ENCODE measurements at regions not wholly inside any gene's neighbourhood (a gene's known extent, or its start where the extent isn't known, plus 50 kb on each side); places are given as distances from the start of the nearest gene placed in this dataset.
"Not testable (repeated sequence)": the region's sequence is repeated elsewhere in the genome, so short reads cannot be mapped to it uniquely, and the experiment has no call there.

- Mint-ChIP-seq H3K36me3 (ENCODE audit: low read depth) (no peaks in the 10 kb centered on the region), H3K9me3 (peaks cover 3% of the 10 kb centered on the region), H3K27ac (no peak overlapping the region), H3K4me3 (no peak overlapping the region), H3K4me1 (no peaks in the 10 kb centered on the region), H3K27me3 (no peaks in the 10 kb centered on the region)
- no peak for DNase-seq
- intact Hi-C loops (cut with micrococcal nuclease), result no loop called here
Observed at GRCh38 chr4:34417160-34417559, 1827.2 kb downstream of the ARAP2 start.

- Mint-ChIP-seq H3K9me3 (no peaks in the 10 kb centered on the region), H3K4me1 (no peaks in the 10 kb centered on the region), H3K36me3 (ENCODE audit: low read depth) (no peaks in the 10 kb centered on the region), H3K27me3 (no peaks in the 10 kb centered on the region), H3K4me3 (no peak overlapping the region), H3K27ac (no peak overlapping the region)
- DNase-seq, result no peak
- intact Hi-C loops (cut with micrococcal nuclease), result no loop called here
Observed at GRCh38 chr4:34419871-34420270, 1824.4 kb downstream of the ARAP2 start.

GRCh38 chr4:34422472-34423175 lies 1821.7 kb downstream of the ARAP2 start:
- Mint-ChIP-seq H3K36me3 (ENCODE audit: low read depth) (no peaks in the 10 kb centered on the region), H3K9me3 (no peaks in the 10 kb centered on the region), H3K27me3 (no peaks in the 10 kb centered on the region), H3K27ac (no peak overlapping the region), H3K4me1 (no peaks in the 10 kb centered on the region), H3K4me3 (no peak overlapping the region)
- DNase-seq, result no peak
- intact Hi-C loops (cut with micrococcal nuclease), result no loop called here

- Mint-ChIP-seq H3K27ac (no peak overlapping the region), H3K4me3 (no peak overlapping the region), H3K27me3 (no peaks in the 10 kb centered on the region), H3K4me1 (no peaks in the 10 kb centered on the region), H3K9me3 (no peaks in the 10 kb centered on the region), H3K36me3 (ENCODE audit: low read depth) (no peaks in the 10 kb centered on the region)
- DNase-seq, result no peak
- intact Hi-C loops (cut with micrococcal nuclease), result no loop called here
Observed at GRCh38 chr4:34432706-34433105, 1811.6 kb downstream of the ARAP2 start.

GRCh38 chr4:34434377-34434776 lies 1809.9 kb downstream of the ARAP2 start:
- H3K27ac Mint-ChIP-seq; H3K9me3 Mint-ChIP-seq; H3K4me3 Mint-ChIP-seq; H3K4me1 Mint-ChIP-seq; H3K36me3 Mint-ChIP-seq (ENCODE audit: low read depth); DNase-seq; intact Hi-C loops (cut with micrococcal nuclease); H3K27me3 Mint-ChIP-seq: not testable (repeated sequence)

- no peak overlapping the region for H3K4me3 Mint-ChIP-seq
- intact Hi-C loops (cut with micrococcal nuclease), result no loop called here
Observed at GRCh38 chr4:34464196-34464595, 1780.1 kb downstream of the ARAP2 start.

GRCh38 chr4:34466411-34466810 lies 1777.9 kb downstream of the ARAP2 start:
- Mint-ChIP-seq H3K36me3 (ENCODE audit: low read depth) (no peaks in the 10 kb centered on the region), H3K9me3 (peaks cover 3% of the 10 kb centered on the region), H3K4me3 (no peak overlapping the region), H3K27ac (no peak overlapping the region), H3K4me1 (no peaks in the 10 kb centered on the region), H3K27me3 (no peaks in the 10 kb centered on the region)
- DNase-seq, result no peak
- intact Hi-C loops (cut with micrococcal nuclease), result no loop called here

More at GRCh38 chr4:34464196-34464595, 1780.1 kb downstream of the ARAP2 start:
- Mint-ChIP-seq H3K27ac (no peak overlapping the region), H3K9me3 (peaks cover 6% of the 10 kb centered on the region), H3K27me3 (no peaks in the 10 kb centered on the region), H3K36me3 (ENCODE audit: low read depth) (no peaks in the 10 kb centered on the region), H3K4me1 (no peaks in the 10 kb centered on the region)
- no peak for DNase-seq

GRCh38 chr4:34469516-34469915 lies 1774.8 kb downstream of the ARAP2 start:
- no peak overlapping the region for H3K4me3 Mint-ChIP-seq
- H3K27ac Mint-ChIP-seq, result no peak overlapping the region
- H3K4me1 Mint-ChIP-seq, result no peaks in the 10 kb centered on the region
- peaks cover 3% of the 10 kb centered on the region for H3K9me3 Mint-ChIP-seq
- H3K36me3 Mint-ChIP-seq (ENCODE audit: low read depth), result no peaks in the 10 kb centered on the region
- intact Hi-C loops (cut with micrococcal nuclease), result no loop called here
- H3K27me3 Mint-ChIP-seq, result no peaks in the 10 kb centered on the region
- DNase-seq, result no peak

GRCh38 chr4:34485252-34485651 lies 1759.1 kb downstream of the ARAP2 start:
- H3K4me3 Mint-ChIP-seq, result no peak overlapping the region
- no peaks in the 10 kb centered on the region for H3K27me3 Mint-ChIP-seq
- H3K36me3 Mint-ChIP-seq (ENCODE audit: low read depth), result no peaks in the 10 kb centered on the region

GRCh38 chr4:34486461-34487363 lies 1757.6 kb downstream of the ARAP2 start:
- no peak for DNase-seq
- Mint-ChIP-seq H3K4me1 (no peaks in the 10 kb centered on the region), H3K9me3 (no peaks in the 10 kb centered on the region), H3K36me3 (ENCODE audit: low read depth) (no peaks in the 10 kb centered on the region), H3K4me3 (no peak overlapping the region), H3K27ac (no peak overlapping the region), H3K27me3 (no peaks in the 10 kb centered on the region)
- intact Hi-C loops (cut with micrococcal nuclease), result no loop called here

More at GRCh38 chr4:34485252-34485651, 1759.1 kb downstream of the ARAP2 start:
- H3K4me1 Mint-ChIP-seq, result no peaks in the 10 kb centered on the region
- intact Hi-C loops (cut with micrococcal nuclease), result no loop called here
- no peak for DNase-seq
- H3K27ac Mint-ChIP-seq, result no peak overlapping the region
- H3K9me3 Mint-ChIP-seq, result no peaks in the 10 kb centered on the region

- H3K36me3 Mint-ChIP-seq (ENCODE audit: low read depth), result no peaks in the 10 kb centered on the region
- peaks cover 3% of the 10 kb centered on the region for H3K9me3 Mint-ChIP-seq
- intact Hi-C loops (cut with micrococcal nuclease), result no loop called here
- no peak overlapping the region for H3K4me3 Mint-ChIP-seq
- no peak for DNase-seq
- H3K27me3 Mint-ChIP-seq, result no peaks in the 10 kb centered on the region
- no peak overlapping the region for H3K27ac Mint-ChIP-seq
- no peaks in the 10 kb centered on the region for H3K4me1 Mint-ChIP-seq
Observed at GRCh38 chr4:34492414-34492813, 1751.9 kb downstream of the ARAP2 start.

GRCh38 chr4:34502086-34502485 lies 1742.2 kb downstream of the ARAP2 start:
- Mint-ChIP-seq H3K27me3 (no peaks in the 10 kb centered on the region), H3K4me3 (no peak overlapping the region), H3K4me1 (no peaks in the 10 kb centered on the region), H3K9me3 (no peaks in the 10 kb centered on the region), H3K27ac (no peak overlapping the region), H3K36me3 (ENCODE audit: low read depth) (no peaks in the 10 kb centered on the region)
- intact Hi-C loops (cut with micrococcal nuclease), result no loop called here
- DNase-seq, result no peak

GRCh38 chr4:34504731-34505130 lies 1739.6 kb downstream of the ARAP2 start:
- intact Hi-C loops (cut with micrococcal nuclease); H3K9me3 Mint-ChIP-seq; H3K4me1 Mint-ChIP-seq; H3K27ac Mint-ChIP-seq; H3K36me3 Mint-ChIP-seq (ENCODE audit: low read depth); DNase-seq; H3K27me3 Mint-ChIP-seq; H3K4me3 Mint-ChIP-seq: not testable (repeated sequence)

GRCh38 chr4:34506511-34507092 lies 1737.7 kb downstream of the ARAP2 start:
- H3K27ac Mint-ChIP-seq; H3K36me3 Mint-ChIP-seq (ENCODE audit: low read depth); H3K4me1 Mint-ChIP-seq; H3K9me3 Mint-ChIP-seq; H3K27me3 Mint-ChIP-seq; H3K4me3 Mint-ChIP-seq; DNase-seq; intact Hi-C loops (cut with micrococcal nuclease): not testable (repeated sequence)
